Astrocyte (in vitro differentiated cells and primary cell): ENCODE measurements at regions not wholly inside any gene's neighbourhood (a gene's known extent, or its start where the extent isn't known, plus 50 kb on each side); places are given as distances from the start of the nearest gene placed in this dataset.

Experiments used
- CTCF ChIP-seq: IDR thresholded peaks from 2 replicates; pipeline ENCODE4 v1.5.1; 2011; ENCODE audit warnings: low read depth, mild to moderate bottlenecking, inconsistent platforms, low read length, moderate library complexity; ENCODE audit not compliant: insufficient read depth
- EZH2 ChIP-seq: IDR thresholded peaks from 2 replicates; pipeline ENCODE4 v1.6.1; 2012; ENCODE audit warnings: mild to moderate bottlenecking, low read length, inconsistent platforms; ENCODE audit not compliant: insufficient read depth

GRCh38 chr13:87961546-87961945, 290.4 kb downstream of the SLITRK5 start:
- TF ChIP-seq CTCF, result no peak
- no peak for TF ChIP-seq EZH2
